T1000 (cell line): ENCODE measurements at regions not wholly inside any gene's neighbourhood (a gene's known extent, or its start where the extent isn't known, plus 50 kb on each side); places are given as distances from the start of the nearest gene placed in this dataset.
"Not testable (repeated sequence)": the region's sequence is repeated elsewhere in the genome, so short reads cannot be mapped to it uniquely, and the experiment has no call there.

ENCODE experiments used
- DNase-seq: peaks from one replicate; lab custom pipeline; 2025; ENCODE audit warnings: mixed read lengths; lab: John Stamatoyannopoulos, UW

- no peak for DNase-seq
Measured at GRCh38 chr18:30446605-30447004, 595.9 kb downstream of the DSC3 start.

GRCh38 chr18:30444544-30444943 lies 598.0 kb downstream of the DSC3 start:
- DNase-seq, result no peak

GRCh38 chr18:30440351-30440750 lies 602.2 kb downstream of the DSC3 start:
- DNase-seq, result no peak

- no peak for DNase-seq
Measured at GRCh38 chr18:30439174-30439573, 603.4 kb downstream of the DSC3 start.

- DNase-seq, result no peak
Measured at GRCh38 chr18:30432349-30432748, 610.2 kb downstream of the DSC3 start.

GRCh38 chr18:30419399-30419798 lies 623.1 kb downstream of the DSC3 start:
- not testable (repeated sequence) for DNase-seq

- no peak for DNase-seq
Measured at GRCh38 chr18:30415903-30416302, 626.6 kb downstream of the DSC3 start.

- DNase-seq, result no peak
Measured at GRCh38 chr18:30409120-30409519, 633.4 kb downstream of the DSC3 start.

- no peak for DNase-seq
Measured at GRCh38 chr18:30406728-30407127, 635.8 kb downstream of the DSC3 start.

GRCh38 chr18:30405038-30405437 lies 637.5 kb downstream of the DSC3 start:
- no peak for DNase-seq

- no peak for DNase-seq
Measured at GRCh38 chr18:30404422-30404821, 638.1 kb downstream of the DSC3 start.

- DNase-seq, result no peak
Measured at GRCh38 chr18:30403278-30403677, 639.3 kb downstream of the DSC3 start.

GRCh38 chr18:30387401-30387800 lies 655.1 kb downstream of the DSC3 start:
- no peak for DNase-seq

- DNase-seq, result no peak
Measured at GRCh38 chr18:30386624-30387023, 655.9 kb downstream of the DSC3 start.

- DNase-seq, result no peak
Measured at GRCh38 chr18:30385684-30386083, 656.9 kb downstream of the DSC3 start.

GRCh38 chr18:30381826-30382225 lies 660.7 kb downstream of the DSC3 start:
- no peak for DNase-seq

- DNase-seq, result no peak
Measured at GRCh38 chr18:30378097-30378496, 664.4 kb downstream of the DSC3 start.

GRCh38 chr18:30376515-30376914 lies 666.0 kb downstream of the DSC3 start:
- no peak for DNase-seq

GRCh38 chr18:30361864-30362540 lies 680.5 kb downstream of the DSC3 start:
- no peak for DNase-seq

GRCh38 chr18:30359521-30359920 lies 683.0 kb downstream of the DSC3 start:
- DNase-seq, result no peak

- no peak for DNase-seq
Measured at GRCh38 chr18:30358555-30358954, 684.0 kb downstream of the DSC3 start.

- no peak for DNase-seq
Measured at GRCh38 chr18:30352551-30353168, 689.9 kb downstream of the DSC3 start.

- DNase-seq, result no peak
Measured at GRCh38 chr18:30350263-30350662, 692.3 kb downstream of the DSC3 start.

GRCh38 chr18:30343090-30343489 lies 699.5 kb downstream of the DSC3 start:
- no peak for DNase-seq
